CD4-positive, alpha-beta memory T cell (primary cell): ENCODE measurements at regions not wholly inside any gene's neighbourhood (a gene's known extent, or its start where the extent isn't known, plus 50 kb on each side); places are given as distances from the start of the nearest gene placed in this dataset.

ENCODE experiments used
- CTCF ChIA-PET: fragments of 350-600 bp; sonication (Branson Sonifier 250); formaldehyde crosslinking; loops from one replicate; lab custom pipeline; 2021; ENCODE audit warnings: inconsistent platforms; ENCODE audit not compliant: partially characterized antibody; lab: Charles Lee
- POLR2A ChIA-PET: fragments of 350-600 bp; sonication (Branson Sonifier 250); formaldehyde crosslinking; loops from one replicate; lab custom pipeline; 2021; ENCODE audit not compliant: partially characterized antibody; lab: Charles Lee
- DNase-seq, 5 donors: peaks; one replicate each; pipeline versions ENCODE4 v3.0.0 to v3.0.0-alpha.2; 2020 to 2022; ENCODE audit warnings: mixed read lengths in 1 of 5
- H3K27ac ChIP-seq: one replicate; pipeline ENCODE4 v1.7.0; 2013; ENCODE audit warnings: low read depth, low read length
- H3K27me3 ChIP-seq: 2 replicates; pipeline ENCODE4 v1.7.0; 2013; ENCODE audit warnings: mild to moderate bottlenecking, low read length, moderate library complexity; ENCODE audit not compliant: insufficient read depth
- H3K36me3 ChIP-seq: 2 replicates; pipeline ENCODE4 v1.7.0; 2013; ENCODE audit warnings: mild to moderate bottlenecking, low read length, moderate library complexity; ENCODE audit not compliant: insufficient read depth
- H3K4me1 ChIP-seq: 2 replicates; pipeline ENCODE4 v1.7.0; 2013; ENCODE audit warnings: mild to moderate bottlenecking, low read length, moderate library complexity; ENCODE audit not compliant: insufficient read depth
- H3K4me3 ChIP-seq, 2 donors: one replicate each; pipeline ENCODE4 v1.7.0; 2013; ENCODE audit warnings: low read length in 2 of 2, mild to moderate bottlenecking in 1 of 2
- H3K9me3 ChIP-seq, 2 donors: one replicate each; pipeline ENCODE4 v1.7.0; 2013; ENCODE audit warnings: low read length in 2 of 2, control low read depth in 1 of 2; ENCODE audit not compliant: control insufficient read depth in 1 of 2
- H3K27ac Mint-ChIP-seq, 7 donors: one replicate each; pipeline ENCODE4 v1.8.0; 2020 to 2021; ENCODE audit warnings: mixed read lengths in 7 of 7, mild to moderate bottlenecking in 6 of 7, inconsistent platforms in 3 of 7, moderate library complexity in 3 of 7
- H3K27me3 Mint-ChIP-seq, 2 donors: one replicate each; pipeline ENCODE4 v1.8.0; 2020 to 2021; ENCODE audit warnings: mixed read lengths in 2 of 2
- H3K36me3 Mint-ChIP-seq, 2 donors: one replicate each; pipeline ENCODE4 v1.8.0; 2020 to 2021; ENCODE audit warnings: mixed read lengths in 2 of 2, inconsistent platforms in 1 of 2, mild to moderate bottlenecking in 1 of 2
- H3K4me1 Mint-ChIP-seq, 4 donors: one replicate each; pipeline ENCODE4 v1.8.0; 2020 to 2021; ENCODE audit warnings: mixed read lengths in 4 of 4, mild to moderate bottlenecking in 1 of 4
- H3K4me3 Mint-ChIP-seq, 8 donors: one replicate each; pipeline ENCODE4 v1.8.0; 2020 to 2021; ENCODE audit warnings: mixed read lengths in 8 of 8, mild to moderate bottlenecking in 7 of 8, moderate library complexity in 6 of 8, inconsistent platforms in 3 of 8
- H3K9me3 Mint-ChIP-seq, 8 donors: one replicate each; pipeline ENCODE4 v1.8.0; 2020 to 2021; ENCODE audit warnings: mixed read lengths in 8 of 8, mild to moderate bottlenecking in 5 of 8, inconsistent platforms in 3 of 8, moderate library complexity in 1 of 8
- intact Hi-C: fragments of 100-400 bp; cut with micrococcal nuclease; formaldehyde crosslinking; loops from one replicate; pipeline ENCODE4 v1.15.1; 2023

DNA sequence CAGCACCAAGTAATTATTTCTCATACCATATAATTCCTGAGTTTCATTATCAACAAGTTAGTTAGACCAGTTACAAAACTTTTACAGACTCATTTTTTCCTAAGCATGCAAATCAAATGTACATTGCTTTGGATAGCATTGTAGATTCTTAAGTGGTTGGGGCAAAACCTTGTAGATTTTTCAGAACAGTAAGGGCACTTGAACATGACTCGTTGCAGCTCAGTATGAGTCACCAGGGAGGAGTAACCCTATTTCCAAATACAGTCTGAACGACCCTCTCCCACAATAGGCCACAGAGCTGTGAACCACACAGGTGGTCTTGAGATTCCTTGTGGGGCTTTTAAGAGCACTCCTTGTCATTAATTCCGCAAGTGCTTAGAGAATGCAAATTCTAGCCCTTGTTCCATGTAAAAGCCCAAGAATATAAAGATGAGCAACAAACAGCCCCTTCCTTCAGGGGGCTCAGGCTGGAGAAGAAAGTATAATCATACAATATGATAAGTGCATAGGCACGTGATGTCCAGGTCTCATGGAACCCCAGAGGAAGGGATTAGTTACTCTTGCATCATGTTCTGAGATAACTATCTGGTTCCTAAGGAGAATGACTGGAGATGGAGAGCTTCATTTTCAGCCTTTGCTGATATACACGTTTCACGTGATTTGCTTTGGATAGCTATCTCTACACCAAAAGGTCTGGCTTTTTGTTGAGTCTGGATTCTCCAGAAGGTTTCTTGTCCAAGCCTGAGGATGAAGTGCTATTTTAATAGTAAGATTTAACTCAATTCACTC lies 295.7 kb downstream of the KCNN2 start:
- H3K36me3 Mint-ChIP-seq = no peaks in the 10 kb centered on the region
- CTCF ChIA-PET = no interaction called here
- intact Hi-C loops = no loop called here
- H3K9me3 Mint-ChIP-seq = peaks cover 0 to 7% (median 4%) of the 10 kb centered on the region in 8 donors
- no peak overlapping the region for H3K4me3 ChIP-seq
- POLR2A ChIA-PET = no interaction called here
- H3K27me3 Mint-ChIP-seq = no peaks in the 10 kb centered on the region
- H3K9me3 ChIP-seq = no peaks in the 10 kb centered on the region
- no peak overlapping the region for H3K27ac Mint-ChIP-seq
- H3K36me3 ChIP-seq = no peaks in the 10 kb centered on the region
- H3K4me1 ChIP-seq = no peaks in the 10 kb centered on the region
- no peak for DNase-seq
- H3K27ac ChIP-seq = no peak overlapping the region
- no peak overlapping the region for H3K4me3 Mint-ChIP-seq
- no peaks in the 10 kb centered on the region for H3K27me3 ChIP-seq
- no peaks in the 10 kb centered on the region for H3K4me1 Mint-ChIP-seq

DNA sequence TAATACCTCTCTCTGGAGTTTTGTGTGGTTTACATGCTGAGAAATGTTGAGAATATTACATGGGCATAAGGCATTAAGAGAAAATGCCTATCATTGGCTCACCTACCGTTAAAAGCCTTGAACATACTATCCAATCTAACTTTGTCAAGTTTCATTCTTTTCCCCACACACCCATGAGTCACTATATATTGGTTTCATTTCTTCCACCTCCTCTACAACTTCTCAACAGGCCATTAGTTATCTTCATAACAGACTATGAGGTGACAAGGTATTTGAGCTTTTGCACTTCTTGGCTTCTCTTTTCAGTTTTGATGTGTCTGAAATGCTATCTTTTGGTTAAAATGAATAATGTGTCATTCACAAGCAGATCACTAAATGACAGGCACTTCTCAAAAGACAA lies 288.0 kb downstream of the KCNN2 start:
- H3K4me3 Mint-ChIP-seq = no peak overlapping the region
- H3K36me3 ChIP-seq = no peaks in the 10 kb centered on the region
- no peak overlapping the region for H3K27ac ChIP-seq
- no peak overlapping the region for H3K27ac Mint-ChIP-seq
- no peaks in the 10 kb centered on the region for H3K4me1 ChIP-seq
- H3K27me3 ChIP-seq = no peaks in the 10 kb centered on the region
- H3K9me3 ChIP-seq = no peaks in the 10 kb centered on the region
- intact Hi-C loops = no loop called here
- CTCF ChIA-PET = interaction anchor here (1.2 kb wide), 1 partner anchor 34 kb away, joined by 3 read pairs; no protein-coding TSS in a partner anchor
- POLR2A ChIA-PET = no interaction called here
- H3K4me3 ChIP-seq = no peak overlapping the region
- no peaks in the 10 kb centered on the region for H3K27me3 Mint-ChIP-seq
- peaks cover 0 to 1% of the 10 kb centered on the region in 2 donors for H3K36me3 Mint-ChIP-seq
- no peaks in the 10 kb centered on the region for H3K4me1 Mint-ChIP-seq
- peaks cover 0 to 4% (median under 1%) of the 10 kb centered on the region in 8 donors for H3K9me3 Mint-ChIP-seq
- DNase-seq = no peak

DNA sequence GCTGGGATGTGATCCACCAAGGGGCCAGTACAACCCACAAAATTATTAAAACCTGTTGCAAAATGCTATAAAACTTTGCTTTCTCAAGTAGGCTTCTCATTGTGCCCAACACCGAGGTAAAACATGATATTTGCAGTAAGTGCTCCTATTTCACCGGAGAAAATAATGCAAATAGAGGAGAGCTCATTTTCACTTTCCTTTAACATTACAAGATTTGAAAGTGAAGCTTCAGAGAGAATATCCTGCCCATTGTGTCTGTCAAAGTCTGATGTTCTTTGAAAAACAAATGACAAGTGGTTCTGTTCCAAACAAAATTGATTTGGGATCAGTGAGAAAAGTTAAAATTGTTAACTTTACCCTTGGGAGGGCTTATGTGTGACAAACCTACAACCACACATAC lies 287.1 kb downstream of the KCNN2 start:
- Histone ChIP-seq H3K27ac (no peak overlapping the region), H3K9me3 (no peaks in the 10 kb centered on the region), H3K36me3 (no peaks in the 10 kb centered on the region), H3K27me3 (no peaks in the 10 kb centered on the region), H3K4me1 (no peaks in the 10 kb centered on the region), H3K4me3 (no peak overlapping the region)
- CTCF ChIA-PET = interaction anchor here (1.2 kb wide), 1 partner anchor 33 kb away, joined by 3 read pairs; no protein-coding TSS in a partner anchor
- Mint-ChIP-seq H3K36me3 (peaks cover 0 to 1% of the 10 kb centered on the region in 2 donors), H3K27me3 (no peaks in the 10 kb centered on the region), H3K9me3 (peaks cover 0 to 4% (median 2%) of the 10 kb centered on the region in 8 donors), H3K27ac (no peak overlapping the region), H3K4me1 (no peaks in the 10 kb centered on the region), H3K4me3 (no peak overlapping the region)
- POLR2A ChIA-PET = no interaction called here
- no peak for DNase-seq
- intact Hi-C loops = no loop called here

DNA sequence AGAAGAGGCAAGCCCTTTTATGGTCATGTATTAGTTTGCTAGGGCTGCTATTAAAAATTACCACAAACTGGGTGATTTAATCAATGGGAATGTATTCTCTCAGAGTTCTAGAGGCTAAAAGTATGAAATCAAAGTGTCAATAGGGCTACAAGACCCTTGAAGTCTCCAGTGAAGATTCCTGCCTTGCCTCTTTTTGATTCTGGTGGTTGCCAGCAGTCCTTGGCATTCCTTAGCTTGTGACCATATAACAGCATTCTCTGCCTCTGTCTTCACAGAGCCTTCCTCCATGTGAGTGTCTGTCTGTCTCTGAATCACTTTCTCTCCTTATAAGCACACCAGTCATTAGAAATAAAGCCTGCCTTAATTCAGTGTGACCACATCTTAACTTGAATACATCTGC lies 282.7 kb downstream of the KCNN2 start:
- DNase-seq = no peak
- H3K9me3 Mint-ChIP-seq = peaks cover 0 to 14% (median 5%) of the 10 kb centered on the region in 8 donors
- intact Hi-C loops = no loop called here
- Histone ChIP-seq H3K9me3 (no peaks in the 10 kb centered on the region), H3K4me1 (no peaks in the 10 kb centered on the region), H3K4me3 (no peak overlapping the region), H3K36me3 (no peaks in the 10 kb centered on the region), H3K27me3 (no peaks in the 10 kb centered on the region), H3K27ac (no peak overlapping the region)
- no peak overlapping the region for H3K27ac Mint-ChIP-seq
- H3K27me3 Mint-ChIP-seq = no peaks in the 10 kb centered on the region
- peaks cover 0 to 1% of the 10 kb centered on the region in 2 donors for H3K36me3 Mint-ChIP-seq
- no peak overlapping the region for H3K4me3 Mint-ChIP-seq
- ChIA-PET CTCF (no interaction called here), POLR2A (no interaction called here)
- H3K4me1 Mint-ChIP-seq = no peaks in the 10 kb centered on the region

DNA sequence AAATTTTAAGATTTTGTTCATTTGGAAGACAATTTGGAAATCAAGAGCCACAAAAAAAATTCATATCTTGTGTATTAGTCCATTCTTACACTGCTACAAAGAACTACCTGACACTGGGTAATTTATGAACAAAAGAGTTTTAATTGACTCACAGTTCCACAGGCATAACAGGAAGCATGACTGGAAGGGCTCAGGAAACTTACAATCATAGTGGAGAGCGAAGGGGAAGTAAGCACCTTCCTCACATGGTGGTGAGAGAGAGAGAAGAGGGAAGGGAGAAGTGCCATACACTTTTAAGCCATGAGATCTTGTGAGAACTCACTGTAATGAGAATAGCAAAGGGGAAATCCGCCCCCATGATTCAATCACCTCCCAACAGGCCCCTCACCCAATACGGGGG lies 274.4 kb downstream of the KCNN2 start:
- Mint-ChIP-seq H3K27ac (no peak overlapping the region), H3K4me3 (no peak overlapping the region), H3K27me3 (no peaks in the 10 kb centered on the region), H3K9me3 (peaks cover 0 to 9% (median 4%) of the 10 kb centered on the region in 8 donors), H3K36me3 (no peaks in the 10 kb centered on the region), H3K4me1 (no peaks in the 10 kb centered on the region)
- Histone ChIP-seq H3K4me3 (no peak overlapping the region), H3K9me3 (no peaks in the 10 kb centered on the region), H3K27me3 (no peaks in the 10 kb centered on the region), H3K36me3 (no peaks in the 10 kb centered on the region), H3K4me1 (no peaks in the 10 kb centered on the region), H3K27ac (no peak overlapping the region)
- DNase-seq = no peak
- intact Hi-C loops = no loop called here
- CTCF ChIA-PET = no interaction called here
- POLR2A ChIA-PET = no interaction called here

DNA sequence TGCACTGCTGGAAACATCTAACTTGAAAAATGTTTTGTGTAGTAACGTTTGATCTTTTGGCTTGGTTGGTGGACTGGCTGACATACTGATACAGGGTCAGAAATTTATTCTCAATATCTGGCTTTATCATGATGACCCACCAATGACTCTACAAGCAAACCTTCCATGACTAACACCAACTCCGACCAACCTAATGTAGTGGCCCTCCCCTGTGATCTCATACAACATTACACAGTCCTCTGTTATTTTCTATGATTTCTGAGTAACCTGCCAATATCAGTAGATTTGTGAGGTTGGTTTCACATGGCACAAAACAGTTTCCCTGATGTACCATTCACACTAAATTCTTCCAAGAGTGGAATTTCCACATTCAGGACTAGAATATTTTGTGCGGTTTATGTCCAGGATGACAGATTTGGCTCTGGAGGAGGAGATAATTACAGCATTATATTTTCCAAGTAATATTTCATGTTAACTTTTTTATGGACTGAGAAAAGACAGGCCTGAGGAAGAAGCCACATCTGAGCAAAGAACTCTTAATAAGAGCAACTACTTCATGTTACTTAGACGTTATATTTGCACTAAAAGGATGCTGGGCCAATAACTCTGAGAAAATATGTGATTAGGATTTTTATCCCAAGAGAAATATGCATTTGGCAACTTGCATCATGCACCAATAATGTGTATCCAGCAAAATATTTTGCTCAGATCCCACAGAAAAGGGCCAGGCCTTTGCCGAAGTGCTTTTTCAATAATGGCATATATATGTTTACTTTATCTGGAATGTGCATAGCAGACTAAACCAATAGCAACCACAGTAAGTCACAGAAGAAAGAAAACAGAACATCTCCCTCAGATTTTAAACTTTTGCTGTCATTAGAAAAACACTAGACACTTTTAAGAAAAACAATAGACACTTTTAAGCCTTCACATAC lies 273.4 kb downstream of the KCNN2 start:
- H3K27ac Mint-ChIP-seq = no peak overlapping the region
- intact Hi-C loops = no loop called here
- no peaks in the 10 kb centered on the region for H3K27me3 ChIP-seq

DNA sequence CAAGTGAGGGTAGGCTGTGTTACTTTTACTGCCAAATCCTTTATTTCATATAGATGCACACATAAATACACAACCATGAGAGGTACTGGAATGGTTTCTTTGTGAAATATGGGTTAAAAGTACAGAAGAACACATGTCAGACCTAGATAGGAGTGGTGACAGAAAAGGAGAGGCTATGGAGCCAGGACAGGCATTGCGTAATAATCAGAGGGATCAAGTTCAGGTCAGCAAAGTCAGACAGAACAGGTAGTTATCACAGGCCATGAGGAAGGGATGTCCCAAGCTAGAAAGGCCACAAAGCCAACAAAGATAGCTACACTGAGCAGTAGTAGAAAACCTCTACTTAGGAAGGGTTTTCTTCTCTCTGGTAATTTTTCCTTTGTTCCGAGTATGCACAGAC lies 272.6 kb downstream of the KCNN2 start:
- no peaks in the 10 kb centered on the region for H3K36me3 ChIP-seq
- no peaks in the 10 kb centered on the region for H3K4me1 ChIP-seq
- no peaks in the 10 kb centered on the region for H3K27me3 ChIP-seq
- Mint-ChIP-seq H3K4me3 (no peak overlapping the region), H3K4me1 (no peaks in the 10 kb centered on the region), H3K27ac (no peak overlapping the region), H3K36me3 (no peaks in the 10 kb centered on the region), H3K27me3 (no peaks in the 10 kb centered on the region), H3K9me3 (peaks cover 0 to 6% (median 2%) of the 10 kb centered on the region in 8 donors)
- ChIA-PET CTCF (no interaction called here), POLR2A (no interaction called here)
- no peak for DNase-seq
- H3K4me3 ChIP-seq = no peak overlapping the region
- H3K9me3 ChIP-seq = no peaks in the 10 kb centered on the region
- intact Hi-C loops = no loop called here
- no peak overlapping the region for H3K27ac ChIP-seq

More for the DNA sequence above, 273.4 kb downstream of the KCNN2 start:
- Histone ChIP-seq H3K4me3 (no peak overlapping the region), H3K9me3 (no peaks in the 10 kb centered on the region), H3K4me1 (no peaks in the 10 kb centered on the region), H3K36me3 (no peaks in the 10 kb centered on the region), H3K27ac (no peak overlapping the region)
- ChIA-PET CTCF (no interaction called here), POLR2A (no interaction called here)
- Mint-ChIP-seq H3K36me3 (no peaks in the 10 kb centered on the region), H3K9me3 (peaks cover 0 to 6% (median 3%) of the 10 kb centered on the region in 8 donors), H3K27me3 (no peaks in the 10 kb centered on the region), H3K4me3 (no peak overlapping the region), H3K4me1 (no peaks in the 10 kb centered on the region)
- DNase-seq = no peak
